SK-N-SH (cell line): ENCODE measurements at regions not wholly inside any gene's neighbourhood (a gene's known extent, or its start where the extent isn't known, plus 50 kb on each side); places are given as distances from the start of the nearest gene placed in this dataset.

Source experiments
- CTCF ChIA-PET: fragments of 300-600, 350-600 bp; formaldehyde crosslinking; extraction: SDS; loops from one replicate; lab custom pipeline; 2021; lab: Yijun Ruan, JAX
- POLR2A ChIA-PET: fragments of 350-600 bp; sonication (Branson Sonifier 250); formaldehyde crosslinking; extraction: SDS; loops from one replicate; lab custom pipeline; 2020; ENCODE audit warnings: antibody characterized with exemption, inconsistent platforms; lab: Yijun Ruan, JAX
- DNase-seq: peaks from one replicate; pipeline ENCODE4 v3.0.0; 2012
- H2AFZ ChIP-seq: fragments of 200-600 bp; sonication (generic); 2 replicates; pipeline ENCODE4 v1.8.1; 2016; ENCODE audit warnings: antibody characterized with exemption, mild to moderate bottlenecking, low read depth
- H3F3A ChIP-seq: fragments of 200-600 bp; sonication (generic); replicated peaks from 2 replicates; pipeline ENCODE3; 2016; ENCODE audit warnings: antibody characterized with exemption, mild to moderate bottlenecking; ENCODE audit not compliant: insufficient read depth
- H3K27ac ChIP-seq, 2 experiments: fragments of 200-500 bp in 1 of 2; fragments of 200-600 bp in 1 of 2; sonication (Bioruptor generic) in 1 of 2; sonication (generic), shearing (Covaris generic) in 1 of 2; 2 replicates each; pipeline versions ENCODE4 v1.5.1 to v1.6.1; 2014 to 2016; ENCODE audit warnings: low read depth in 2 of 2, inconsistent platforms in 1 of 2, low read length in 1 of 2, mild to moderate bottlenecking in 1 of 2, mixed read lengths in 1 of 2
- H3K27me3 ChIP-seq: fragments of 200-600 bp; sonication (generic), shearing (Covaris generic); 2 replicates; pipeline ENCODE4 v1.6.1; 2016; ENCODE audit warnings: mixed run types; ENCODE audit not compliant: insufficient read depth
- H3K36me3 ChIP-seq, 2 experiments: fragments of 200-500 bp in 1 of 2; fragments of 200-600 bp in 1 of 2; sonication (Bioruptor generic) in 1 of 2; sonication (generic) in 1 of 2; replicated peaks in 1 of 2; 2 replicates each; pipeline versions ENCODE3 to v1.5.1; 2014 to 2016; ENCODE audit warnings: low read length in 1 of 2, mild to moderate bottlenecking in 1 of 2; ENCODE audit not compliant: insufficient read depth in 2 of 2, control insufficient read depth in 1 of 2
- H3K4me1 ChIP-seq, 2 experiments: fragments of 200-500 bp in 1 of 2; fragments of 200-600 bp in 1 of 2; sonication (Bioruptor generic) in 1 of 2; sonication (generic), shearing (Covaris generic) in 1 of 2; 2 replicates each; pipeline versions ENCODE4 v1.5.1 to v1.6.1; 2014 to 2016; ENCODE audit warnings: low read depth in 1 of 2, low read length in 1 of 2, mixed run types in 1 of 2; ENCODE audit not compliant: insufficient read depth in 2 of 2, control insufficient read depth in 1 of 2
- H3K4me2 ChIP-seq: fragments of 200-600 bp; sonication (generic), shearing (Covaris generic); 2 replicates; pipeline ENCODE4 v1.6.1; 2017; ENCODE audit warnings: mixed run types
- H3K4me3 ChIP-seq, 2 experiments: fragments of 200-500 bp in 1 of 2; fragments of 200-600 bp in 1 of 2; sonication (Bioruptor generic) in 1 of 2; sonication (generic), shearing (Covaris generic) in 1 of 2; 2 replicates each; pipeline versions ENCODE4 v1.5.1 to v1.8.1; 2014 to 2016; ENCODE audit warnings: low read depth in 2 of 2, inconsistent platforms in 1 of 2, low read length in 1 of 2, mild to moderate bottlenecking in 1 of 2, mixed read lengths in 1 of 2, moderate library complexity in 1 of 2
- H3K79me2 ChIP-seq: fragments of 200-600 bp; sonication (generic); 2 replicates; pipeline ENCODE4 v1.8.1; 2017; ENCODE audit warnings: mild to moderate bottlenecking; ENCODE audit not compliant: insufficient read depth
- H3K9ac ChIP-seq: fragments of 200-600 bp; sonication (generic); 2 replicates; pipeline ENCODE4 v1.6.1; 2017; ENCODE audit warnings: mixed run types
- H3K9me2 ChIP-seq: fragments of 200-600 bp; sonication (generic); 2 replicates; pipeline ENCODE4 v1.6.1; 2017; ENCODE audit warnings: mixed run types
- H3K9me3 ChIP-seq: fragments of 200-600 bp; sonication (generic); 2 replicates; pipeline ENCODE4 v1.6.1; 2017; ENCODE audit warnings: mixed run types, mild to moderate bottlenecking, moderate library complexity
- H4K20me1 ChIP-seq: fragments of 200-600 bp; sonication (generic); 2 replicates; pipeline ENCODE4 v1.6.1; 2017; ENCODE audit warnings: mild to moderate bottlenecking, mixed run types; ENCODE audit not compliant: insufficient read depth
- EP300 ChIP-seq, 2 experiments: IDR thresholded peaks; 2 replicates each; pipeline versions ENCODE4 v1.4.0 to v1.6.1; 2012; ENCODE audit warnings: borderline replicate concordance in 1 of 2, low read depth in 1 of 2, low read length in 1 of 2
- EZH2phosphoT487 ChIP-seq: fragments of 200-600 bp; sonication (generic); IDR thresholded peaks from 2 replicates; pipeline ENCODE4 v1.6.1; 2017; ENCODE audit warnings: low read depth, mixed run types, mild to moderate bottlenecking, antibody characterized with exemption, moderate library complexity, borderline replicate concordance
- FOSL2 ChIP-seq: IDR thresholded peaks from 2 replicates; pipeline ENCODE4 v1.4.0; 2012; ENCODE audit warnings: low read depth, mild to moderate bottlenecking, moderate library complexity, borderline replicate concordance
- FOXJ3 ChIP-seq: sonication (generic); formaldehyde crosslinking; IDR thresholded peaks from 2 replicates; pipeline ENCODE4 v1.5.1; 2020; ENCODE audit warnings: mild to moderate bottlenecking, missing genetic modification reagents
- GATA2 ChIP-seq: sonication (generic); formaldehyde crosslinking; IDR thresholded peaks from 2 replicates; pipeline ENCODE4 v1.5.0; 2020; ENCODE audit warnings: mild to moderate bottlenecking, missing genetic modification reagents
- JUND ChIP-seq: IDR thresholded peaks from 2 replicates; pipeline ENCODE4 v1.4.0; 2012
- MXI1 ChIP-seq: IDR thresholded peaks from 2 replicates; pipeline ENCODE4 v1.6.1; 2012; ENCODE audit warnings: mild to moderate bottlenecking, low read depth, low read length, improper control_type of control experiment
- NRF1 ChIP-seq: IDR thresholded peaks from 2 replicates; pipeline ENCODE4 v1.6.1; 2012; ENCODE audit warnings: low read depth, mild to moderate bottlenecking, low read length
- POLR2AphosphoS5 ChIP-seq: IDR thresholded peaks from 2 replicates; pipeline ENCODE4 v1.6.1; 2012; ENCODE audit warnings: low read depth, low read length
- RAD21 ChIP-seq: IDR thresholded peaks from 2 replicates; pipeline ENCODE4 v1.6.1; 2012; ENCODE audit warnings: mild to moderate bottlenecking, low read length
- TCF12 ChIP-seq: IDR thresholded peaks from 2 replicates; pipeline ENCODE4 v1.4.0; 2012
- YY1 ChIP-seq: IDR thresholded peaks from 2 replicates; pipeline ENCODE4 v1.4.0; 2012; ENCODE audit warnings: low read depth, mild to moderate bottlenecking
- WGBS: methylation state at CpG from one replicate; pipeline ENCODE4 v1.1.6; 2017; ENCODE audit warnings: low lambda C conversion rate; 5-methylcytosine and 5-hydroxymethylcytosine counted together
- TF ChIP-seq, protein P1 (sequence below): IDR thresholded peaks from 2 replicates; pipeline ENCODE4 v1.4.0; 2012; ENCODE audit warnings: low read depth
- TF ChIP-seq, protein P2 (sequence below): IDR thresholded peaks from 2 replicates; pipeline ENCODE4 v1.4.0; 2012; ENCODE audit warnings: low read depth, borderline replicate concordance
- TF ChIP-seq, protein P3 (sequence below): fragments of 200-600 bp; sonication (generic); IDR thresholded peaks from 2 replicates; pipeline ENCODE4 v1.6.1; 2017; ENCODE audit warnings: antibody characterized with exemption, mild to moderate bottlenecking, moderate library complexity
- TF ChIP-seq, protein P4 (sequence below): IDR thresholded peaks from 2 replicates; pipeline ENCODE4 v1.6.1; 2012; ENCODE audit warnings: mild to moderate bottlenecking, low read depth, low read length, moderate library complexity

DNA sequence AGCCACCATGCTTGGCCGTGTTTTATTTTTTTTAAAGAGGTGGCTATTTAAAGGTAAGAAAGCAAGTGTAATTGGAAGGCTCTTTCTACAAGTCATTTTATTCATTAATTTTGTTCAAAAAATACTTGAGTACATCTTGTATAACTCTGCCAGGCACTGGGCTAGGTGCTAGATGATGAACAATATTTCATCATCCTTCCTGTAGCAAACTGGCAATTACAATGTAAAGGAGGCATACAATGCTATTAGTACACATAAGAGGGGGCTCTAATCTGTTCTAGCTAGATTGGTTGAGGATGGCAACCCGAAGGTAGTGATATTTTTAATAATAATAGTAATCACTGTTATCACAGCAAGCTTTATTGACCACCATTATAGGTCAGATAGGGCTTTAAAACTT is 215.5 kb upstream of the KLF14 start:
- Histone ChIP-seq H2AFZ (no peak overlapping the region), H3K9ac (no peak overlapping the region), H3F3A (peaks cover 12% of the 10 kb centered on the region), H3K27me3 (no peaks in the 10 kb centered on the region), H3K36me3 (peaks cover 35 to 47% of the 10 kb centered on the region in 2 experiments), H4K20me1 (0 out of 2 replicates have a peak, but pooled peaks cover 7% of the 10 kb centered on the region), H3K4me2 (no peak overlapping the region), H3K4me1 (peaks cover 0 to 13% of the 10 kb centered on the region in 2 experiments; a peak in 1 of 4 replicates), H3K4me3 (no peak overlapping the region), H3K9me2 (no peaks in the 10 kb centered on the region), H3K9me3 (no peaks in the 10 kb centered on the region), H3K79me2 (peaks cover 98% of the 10 kb centered on the region), H3K27ac (no peak overlapping the region)
- 98% methylated on average over 2 of the region's 2 CpGs for WGBS
- DNase-seq = no peak
- CTCF ChIA-PET = interaction anchor here (0.9 to 2.6 kb wide), 2 partner anchors 53 to 91 kb away, joined by 3 to 15 read pairs; no protein-coding TSS in a partner anchor
- TF ChIP-seq, protein P1, sequence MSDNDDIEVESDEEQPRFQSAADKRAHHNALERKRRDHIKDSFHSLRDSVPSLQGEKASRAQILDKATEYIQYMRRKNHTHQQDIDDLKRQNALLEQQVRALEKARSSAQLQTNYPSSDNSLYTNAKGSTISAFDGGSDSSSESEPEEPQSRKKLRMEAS = no peak
- TF ChIP-seq GATA2 (CRISPR knock-in tag) (no peak), YY1 (no peak), NRF1 (no peak), EP300 (IDR thresholded peaks at IDR 0.05; ENCODE audit: borderline replicate concordance in 1 of 2, low read depth in 1 of 2, low read length in 1 of 2) (no peak), POLR2AphosphoS5 (no peak), FOXJ3 (CRISPR knock-in tag) (no peak), TCF12 (no peak), JUND (no peak), RAD21 (no peak), FOSL2 (no peak), EZH2phosphoT487 (no peak), MXI1 (no peak)
- TF ChIP-seq, protein P2, sequence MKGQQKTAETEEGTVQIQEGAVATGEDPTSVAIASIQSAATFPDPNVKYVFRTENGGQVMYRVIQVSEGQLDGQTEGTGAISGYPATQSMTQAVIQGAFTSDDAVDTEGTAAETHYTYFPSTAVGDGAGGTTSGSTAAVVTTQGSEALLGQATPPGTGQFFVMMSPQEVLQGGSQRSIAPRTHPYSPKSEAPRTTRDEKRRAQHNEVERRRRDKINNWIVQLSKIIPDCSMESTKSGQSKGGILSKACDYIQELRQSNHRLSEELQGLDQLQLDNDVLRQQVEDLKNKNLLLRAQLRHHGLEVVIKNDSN = no peak
- TF ChIP-seq, protein P3, sequence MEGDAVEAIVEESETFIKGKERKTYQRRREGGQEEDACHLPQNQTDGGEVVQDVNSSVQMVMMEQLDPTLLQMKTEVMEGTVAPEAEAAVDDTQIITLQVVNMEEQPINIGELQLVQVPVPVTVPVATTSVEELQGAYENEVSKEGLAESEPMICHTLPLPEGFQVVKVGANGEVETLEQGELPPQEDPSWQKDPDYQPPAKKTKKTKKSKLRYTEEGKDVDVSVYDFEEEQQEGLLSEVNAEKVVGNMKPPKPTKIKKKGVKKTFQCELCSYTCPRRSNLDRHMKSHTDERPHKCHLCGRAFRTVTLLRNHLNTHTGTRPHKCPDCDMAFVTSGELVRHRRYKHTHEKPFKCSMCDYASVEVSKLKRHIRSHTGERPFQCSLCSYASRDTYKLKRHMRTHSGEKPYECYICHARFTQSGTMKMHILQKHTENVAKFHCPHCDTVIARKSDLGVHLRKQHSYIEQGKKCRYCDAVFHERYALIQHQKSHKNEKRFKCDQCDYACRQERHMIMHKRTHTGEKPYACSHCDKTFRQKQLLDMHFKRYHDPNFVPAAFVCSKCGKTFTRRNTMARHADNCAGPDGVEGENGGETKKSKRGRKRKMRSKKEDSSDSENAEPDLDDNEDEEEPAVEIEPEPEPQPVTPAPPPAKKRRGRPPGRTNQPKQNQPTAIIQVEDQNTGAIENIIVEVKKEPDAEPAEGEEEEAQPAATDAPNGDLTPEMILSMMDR = no peak
- TF ChIP-seq, protein P4, sequence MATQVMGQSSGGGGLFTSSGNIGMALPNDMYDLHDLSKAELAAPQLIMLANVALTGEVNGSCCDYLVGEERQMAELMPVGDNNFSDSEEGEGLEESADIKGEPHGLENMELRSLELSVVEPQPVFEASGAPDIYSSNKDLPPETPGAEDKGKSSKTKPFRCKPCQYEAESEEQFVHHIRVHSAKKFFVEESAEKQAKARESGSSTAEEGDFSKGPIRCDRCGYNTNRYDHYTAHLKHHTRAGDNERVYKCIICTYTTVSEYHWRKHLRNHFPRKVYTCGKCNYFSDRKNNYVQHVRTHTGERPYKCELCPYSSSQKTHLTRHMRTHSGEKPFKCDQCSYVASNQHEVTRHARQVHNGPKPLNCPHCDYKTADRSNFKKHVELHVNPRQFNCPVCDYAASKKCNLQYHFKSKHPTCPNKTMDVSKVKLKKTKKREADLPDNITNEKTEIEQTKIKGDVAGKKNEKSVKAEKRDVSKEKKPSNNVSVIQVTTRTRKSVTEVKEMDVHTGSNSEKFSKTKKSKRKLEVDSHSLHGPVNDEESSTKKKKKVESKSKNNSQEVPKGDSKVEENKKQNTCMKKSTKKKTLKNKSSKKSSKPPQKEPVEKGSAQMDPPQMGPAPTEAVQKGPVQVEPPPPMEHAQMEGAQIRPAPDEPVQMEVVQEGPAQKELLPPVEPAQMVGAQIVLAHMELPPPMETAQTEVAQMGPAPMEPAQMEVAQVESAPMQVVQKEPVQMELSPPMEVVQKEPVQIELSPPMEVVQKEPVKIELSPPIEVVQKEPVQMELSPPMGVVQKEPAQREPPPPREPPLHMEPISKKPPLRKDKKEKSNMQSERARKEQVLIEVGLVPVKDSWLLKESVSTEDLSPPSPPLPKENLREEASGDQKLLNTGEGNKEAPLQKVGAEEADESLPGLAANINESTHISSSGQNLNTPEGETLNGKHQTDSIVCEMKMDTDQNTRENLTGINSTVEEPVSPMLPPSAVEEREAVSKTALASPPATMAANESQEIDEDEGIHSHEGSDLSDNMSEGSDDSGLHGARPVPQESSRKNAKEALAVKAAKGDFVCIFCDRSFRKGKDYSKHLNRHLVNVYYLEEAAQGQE = no peak
- POLR2A ChIA-PET = no interaction called here
